GM12865 (cell line): ENCODE measurements at regions not wholly inside any gene's neighbourhood (a gene's known extent, or its start where the extent isn't known, plus 50 kb on each side); places are given as distances from the start of the nearest gene placed in this dataset.
"Not testable (repeated sequence)": the region's sequence is repeated elsewhere in the genome, so short reads cannot be mapped to it uniquely, and the experiment has no call there.

Source experiments
- DNase-seq: peaks from one replicate; pipeline ENCODE4 v3.0.0; 2010; ENCODE audit warnings: low read depth
- H3K4me3 ChIP-seq: 2 replicates; pipeline ENCODE4 v1.5.1; 2011; ENCODE audit warnings: mild to moderate bottlenecking, low read depth, low read length, control low read depth
- CTCF ChIP-seq: IDR thresholded peaks from 2 replicates; pipeline ENCODE4 v1.5.1; 2011; ENCODE audit warnings: low read length, control low read depth, low read depth, inconsistent platforms; ENCODE audit not compliant: insufficient read depth; ENCODE audit errors: missing control alignments

GRCh38 chr10:53209944-53210611 is 437.5 kb upstream of the MBL2 start:
- no peak for TF ChIP-seq CTCF
- H3K4me3 ChIP-seq: no peak overlapping the region
- DNase-seq: peak; percentile 9

GRCh38 chr10:53183733-53184132 is 411.1 kb upstream of the MBL2 start:
- no peak overlapping the region for H3K4me3 ChIP-seq
- DNase-seq: no peak
- no peak for TF ChIP-seq CTCF

- DNase-seq: no peak
- no peak overlapping the region for H3K4me3 ChIP-seq
- TF ChIP-seq CTCF: no peak
Measured at GRCh38 chr10:53177468-53177867, 404.9 kb upstream of the MBL2 start.

- no peak for TF ChIP-seq CTCF
- no peak overlapping the region for H3K4me3 ChIP-seq
- peak; percentile 4 for DNase-seq
Measured at GRCh38 chr10:53166325-53166724, 393.7 kb upstream of the MBL2 start.

- no peak for DNase-seq
- no peak for TF ChIP-seq CTCF
- no peak overlapping the region for H3K4me3 ChIP-seq
Measured at GRCh38 chr10:53162856-53163255, 390.3 kb upstream of the MBL2 start.

GRCh38 chr10:53161231-53161630 is 388.6 kb upstream of the MBL2 start:
- TF ChIP-seq CTCF: no peak
- no peak overlapping the region for H3K4me3 ChIP-seq
- DNase-seq: no peak

- H3K4me3 ChIP-seq, DNase-seq: not testable (repeated sequence)
Measured at GRCh38 chr10:53155674-53156073, 383.1 kb upstream of the MBL2 start.
